Bronchial epithelial cell (primary cell): ENCODE measurements at regions not wholly inside any gene's neighbourhood (a gene's known extent, or its start where the extent isn't known, plus 50 kb on each side); places are given as distances from the start of the nearest gene placed in this dataset.

ENCODE experiments used
- DNase-seq: peaks from one replicate; pipeline ENCODE4 v3.0.0-alpha.2; 2010; ENCODE audit warnings: low read depth
- FAIRE-seq: peaks from 2 replicates; lab custom pipeline; 2011; peaks lifted over from hg19 to GRCh38; lab: Jason Lieb, UNC
- H3K27me3 ChIP-seq: 2 replicates; pipeline ENCODE4 v1.5.1; 2011; ENCODE audit warnings: low read length; ENCODE audit not compliant: control insufficient read depth, insufficient read depth
- H3K36me3 ChIP-seq: 2 replicates; pipeline ENCODE4 v1.5.1; 2011; ENCODE audit warnings: low read length; ENCODE audit not compliant: control insufficient read depth, insufficient read depth
- H3K4me3 ChIP-seq: 2 replicates; pipeline ENCODE4 v1.5.1; 2011; ENCODE audit warnings: mild to moderate bottlenecking, low read depth, low read length, control low read depth
- TF ChIP-seq, protein P1 (sequence below): IDR thresholded peaks from 2 replicates; pipeline ENCODE4 v1.5.1; 2011; ENCODE audit warnings: mild to moderate bottlenecking, moderate library complexity, low read length, control low read depth, inconsistent platforms; ENCODE audit not compliant: insufficient read depth, severe bottlenecking

DNA sequence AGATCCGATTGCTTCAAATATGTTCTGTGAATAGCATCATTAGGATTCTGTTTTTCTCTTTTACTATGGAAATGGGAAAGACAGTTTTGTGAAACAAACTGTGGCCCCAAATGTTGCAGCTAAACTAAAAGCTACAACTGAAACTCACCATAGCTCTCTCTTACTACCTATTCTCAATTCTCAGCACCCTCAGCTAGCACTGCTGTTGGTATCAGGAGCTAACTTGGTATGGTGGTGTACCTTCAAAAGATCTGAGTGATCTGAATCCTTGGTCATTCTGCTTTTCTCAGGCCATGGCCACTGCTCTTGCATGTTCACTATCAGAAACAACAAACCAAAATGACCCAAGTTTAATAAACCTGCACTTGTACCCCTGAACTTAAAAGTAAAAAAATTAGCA lies 1208.0 kb downstream of the SORCS1 start:
- Histone ChIP-seq H3K27me3 (no peaks in the 10 kb centered on the region), H3K4me3 (no peak overlapping the region), H3K36me3 (no peaks in the 10 kb centered on the region)
- no peak for DNase-seq
- no peak for FAIRE-seq
- TF ChIP-seq, protein P1, sequence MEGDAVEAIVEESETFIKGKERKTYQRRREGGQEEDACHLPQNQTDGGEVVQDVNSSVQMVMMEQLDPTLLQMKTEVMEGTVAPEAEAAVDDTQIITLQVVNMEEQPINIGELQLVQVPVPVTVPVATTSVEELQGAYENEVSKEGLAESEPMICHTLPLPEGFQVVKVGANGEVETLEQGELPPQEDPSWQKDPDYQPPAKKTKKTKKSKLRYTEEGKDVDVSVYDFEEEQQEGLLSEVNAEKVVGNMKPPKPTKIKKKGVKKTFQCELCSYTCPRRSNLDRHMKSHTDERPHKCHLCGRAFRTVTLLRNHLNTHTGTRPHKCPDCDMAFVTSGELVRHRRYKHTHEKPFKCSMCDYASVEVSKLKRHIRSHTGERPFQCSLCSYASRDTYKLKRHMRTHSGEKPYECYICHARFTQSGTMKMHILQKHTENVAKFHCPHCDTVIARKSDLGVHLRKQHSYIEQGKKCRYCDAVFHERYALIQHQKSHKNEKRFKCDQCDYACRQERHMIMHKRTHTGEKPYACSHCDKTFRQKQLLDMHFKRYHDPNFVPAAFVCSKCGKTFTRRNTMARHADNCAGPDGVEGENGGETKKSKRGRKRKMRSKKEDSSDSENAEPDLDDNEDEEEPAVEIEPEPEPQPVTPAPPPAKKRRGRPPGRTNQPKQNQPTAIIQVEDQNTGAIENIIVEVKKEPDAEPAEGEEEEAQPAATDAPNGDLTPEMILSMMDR, result no peak

DNA sequence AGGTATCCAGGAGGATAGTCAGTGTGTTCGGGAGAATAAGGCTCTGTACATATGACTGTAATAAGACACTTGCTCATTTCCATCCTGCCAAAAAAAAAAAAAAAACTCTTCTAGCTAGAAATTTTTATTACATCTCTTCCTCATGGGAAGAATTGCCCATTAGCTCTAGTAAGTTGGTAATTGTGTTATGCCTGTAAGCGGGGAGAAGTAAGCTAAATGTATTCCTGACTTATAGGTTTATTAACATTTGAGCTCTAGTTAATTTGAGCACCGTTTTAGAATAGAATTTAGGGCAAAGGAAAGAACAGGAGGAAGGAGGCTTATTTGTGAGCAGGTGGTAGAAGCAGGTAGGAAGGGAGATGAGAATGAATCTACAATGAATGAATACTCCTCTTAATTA lies 1210.6 kb downstream of the SORCS1 start:
- H3K36me3 ChIP-seq, result no peaks in the 10 kb centered on the region
- TF ChIP-seq, protein P1, result no peak
- H3K27me3 ChIP-seq, result no peaks in the 10 kb centered on the region
- DNase-seq (no peak), FAIRE-seq (no peak)
- H3K4me3 ChIP-seq, result no peak overlapping the region

DNA sequence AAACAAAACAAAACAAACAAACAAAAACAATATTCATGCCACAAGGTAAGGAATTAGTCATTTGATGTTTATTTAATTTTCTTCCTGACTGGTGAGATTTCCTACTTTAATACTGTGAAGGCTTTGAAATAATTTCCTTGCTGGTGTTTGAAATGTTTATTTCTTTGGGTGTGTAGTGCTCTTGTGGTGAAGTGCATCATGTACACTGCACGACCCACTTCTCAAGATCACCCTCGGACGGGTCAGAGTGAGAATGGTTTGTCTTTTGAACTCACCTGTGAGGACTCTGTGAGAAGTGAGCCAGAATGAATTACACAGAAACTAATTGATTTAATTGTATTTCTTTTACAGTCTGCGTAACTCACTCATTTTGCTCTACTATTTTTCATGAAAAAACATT lies 1211.5 kb downstream of the SORCS1 start:
- FAIRE-seq, result no peak
- H3K36me3 ChIP-seq, result no peaks in the 10 kb centered on the region
- H3K27me3 ChIP-seq, result no peaks in the 10 kb centered on the region
- TF ChIP-seq, protein P1, result no peak
- no peak overlapping the region for H3K4me3 ChIP-seq
- no peak for DNase-seq

DNA sequence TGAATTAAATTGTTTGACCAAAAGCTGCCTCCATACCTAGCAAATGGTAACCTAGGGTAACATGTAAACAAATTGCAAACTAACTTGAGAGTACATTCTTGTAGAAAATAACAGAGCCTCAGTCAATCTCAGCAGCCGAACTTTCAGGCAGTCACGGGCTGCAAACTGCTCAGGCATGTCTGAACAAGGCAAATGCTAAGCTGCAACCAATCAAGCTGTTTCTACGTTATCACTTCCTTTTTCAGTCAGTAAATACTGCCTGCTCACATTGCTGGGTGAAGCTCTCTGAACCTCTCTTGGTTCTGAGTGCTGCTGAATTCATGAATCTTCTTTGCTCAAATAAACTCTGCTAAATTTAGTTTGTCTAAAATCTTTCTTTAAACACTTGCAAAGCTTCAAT lies 1212.4 kb downstream of the SORCS1 start:
- DNase-seq (peak; percentile 81), FAIRE-seq (no peak)
- Histone ChIP-seq H3K27me3 (no peaks in the 10 kb centered on the region), H3K4me3 (no peak overlapping the region), H3K36me3 (no peaks in the 10 kb centered on the region)
- TF ChIP-seq, protein P1, result no peak

DNA sequence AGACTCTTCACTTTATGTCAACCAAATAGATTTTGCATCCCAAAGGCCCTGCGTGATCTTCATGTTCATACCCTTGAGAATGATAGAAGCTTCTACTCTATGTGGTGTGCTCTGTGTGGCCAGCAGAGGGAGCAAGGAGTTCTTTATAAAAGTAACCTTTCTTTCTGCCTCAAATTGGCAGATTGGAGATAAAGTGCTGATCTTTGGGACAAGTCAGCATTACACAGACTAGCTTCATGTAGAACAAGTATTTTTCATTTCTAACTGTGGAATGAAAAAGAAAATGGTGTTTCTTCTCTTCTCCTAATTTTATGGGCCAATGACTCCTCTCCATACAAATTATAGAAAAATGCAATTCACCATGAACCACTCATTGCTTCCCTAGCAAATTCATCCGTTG lies 1214.1 kb downstream of the SORCS1 start:
- TF ChIP-seq, protein P1, result peak; percentile 78
- Histone ChIP-seq H3K4me3 (no peak overlapping the region), H3K27me3 (no peaks in the 10 kb centered on the region), H3K36me3 (no peaks in the 10 kb centered on the region)
- DNase-seq, result peak; percentile 45
- FAIRE-seq, result no peak

DNA sequence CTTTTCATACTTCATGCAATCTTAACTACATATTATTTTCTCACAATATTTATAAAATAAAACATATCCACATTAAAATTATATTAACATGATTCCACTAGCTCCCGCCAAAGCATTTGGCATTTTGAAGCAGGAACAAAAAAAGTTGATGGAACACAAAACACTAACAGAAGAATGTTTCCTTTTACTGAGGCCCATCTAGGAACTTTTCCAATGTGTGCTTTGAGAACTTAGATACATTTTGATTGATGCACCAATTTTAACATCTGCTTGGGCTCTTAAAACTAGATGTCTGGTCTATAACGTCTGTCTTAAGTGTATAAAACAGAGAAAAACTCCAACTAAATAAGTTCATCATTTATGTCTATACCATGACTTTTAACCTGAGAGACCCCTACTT lies 1214.8 kb downstream of the SORCS1 start:
- FAIRE-seq, result no peak
- Histone ChIP-seq H3K36me3 (no peaks in the 10 kb centered on the region), H3K27me3 (no peaks in the 10 kb centered on the region), H3K4me3 (no peak overlapping the region)
- TF ChIP-seq, protein P1, result no peak
- no peak for DNase-seq
